Neuronal stem cell (in vitro differentiated cells): ENCODE measurements at regions not wholly inside any gene's neighbourhood (a gene's known extent, or its start where the extent isn't known, plus 50 kb on each side); places are given as distances from the start of the nearest gene placed in this dataset.

Experiments
- DNase-seq: peaks from one replicate; pipeline ENCODE4 v3.0.0-alpha.2; 2013; ENCODE audit warnings: low spot score
- H2AFZ ChIP-seq: one replicate; pipeline ENCODE4 v1.6.1; 2013; ENCODE audit warnings: mild to moderate bottlenecking, low read length, inconsistent platforms
- H2AK5ac ChIP-seq: 2 replicates; pipeline ENCODE4 v1.6.1; 2013; ENCODE audit warnings: low read depth, mild to moderate bottlenecking, inconsistent platforms, low read length, moderate library complexity, mixed read lengths
- H2BK120ac ChIP-seq: 2 replicates; pipeline ENCODE4 v1.6.1; 2013; ENCODE audit warnings: low read depth, mild to moderate bottlenecking, inconsistent platforms, low read length, moderate library complexity, mixed read lengths
- H2BK12ac ChIP-seq: one replicate; pipeline ENCODE4 v1.6.1; 2013; ENCODE audit warnings: low read length, inconsistent platforms
- H2BK15ac ChIP-seq: 2 replicates; pipeline ENCODE4 v1.6.1; 2013; ENCODE audit warnings: mild to moderate bottlenecking, low read length, inconsistent platforms, mixed read lengths
- H2BK5ac ChIP-seq: one replicate; pipeline ENCODE4 v1.6.1; 2013; ENCODE audit warnings: inconsistent platforms, mild to moderate bottlenecking, low read length, moderate library complexity
- H3K14ac ChIP-seq: one replicate; pipeline ENCODE4 v1.6.1; 2013; ENCODE audit warnings: low read length, inconsistent platforms
- H3K18ac ChIP-seq: 2 replicates; pipeline ENCODE4 v1.6.1; 2013; ENCODE audit warnings: low read length, inconsistent platforms
- H3K23ac ChIP-seq: 2 replicates; pipeline ENCODE4 v1.6.1; 2013; ENCODE audit warnings: low read depth, mild to moderate bottlenecking, mixed read lengths, low read length, inconsistent platforms; ENCODE audit not compliant: poor library complexity
- H3K27ac ChIP-seq: replicated peaks from 3 replicates; pipeline ENCODE4 v1.5.1; 2013; ENCODE audit warnings: low read length, inconsistent platforms
- H3K27me3 ChIP-seq, 3 experiments: 2 replicates each; pipeline ENCODE4 v1.6.1; 2013; ENCODE audit warnings: low read length in 3 of 3, mild to moderate bottlenecking in 2 of 3, inconsistent platforms in 1 of 3, low read depth in 1 of 3, mixed read lengths in 1 of 3, moderate library complexity in 1 of 3; ENCODE audit not compliant: control insufficient read depth in 3 of 3, insufficient read depth in 3 of 3
- H3K36me3 ChIP-seq, 2 donors: replicated peaks in 1 of 2; 2 replicates each; pipeline ENCODE4 v1.6.1; 2013; ENCODE audit warnings: low read length in 2 of 2; ENCODE audit not compliant: control insufficient read depth in 2 of 2, insufficient read depth in 2 of 2
- H3K4ac ChIP-seq: 2 replicates; pipeline ENCODE4 v1.6.1; 2013; ENCODE audit warnings: inconsistent platforms, mild to moderate bottlenecking, low read length, moderate library complexity
- H3K4me1 ChIP-seq, 2 donors: 1 replicate in 1 of 2; 2 replicates in 1 of 2; pipeline ENCODE4 v1.6.1; 2013; ENCODE audit warnings: low read length in 2 of 2, low read depth in 1 of 2; ENCODE audit not compliant: control insufficient read depth in 2 of 2, insufficient read depth in 1 of 2
- H3K4me2 ChIP-seq: one replicate; pipeline ENCODE4 v1.6.1; 2013; ENCODE audit warnings: mild to moderate bottlenecking, low read length, inconsistent platforms; ENCODE audit not compliant: insufficient read depth, poor library complexity, severe bottlenecking
- H3K4me3 ChIP-seq, 2 donors: 2 replicates each; pipeline ENCODE4 v1.5.1; 2013; ENCODE audit warnings: low read length in 2 of 2, mild to moderate bottlenecking in 2 of 2, inconsistent platforms in 1 of 2, moderate library complexity in 1 of 2
- H3K79me1 ChIP-seq: one replicate; pipeline ENCODE4 v1.6.1; 2013; ENCODE audit warnings: low read depth, mild to moderate bottlenecking, inconsistent platforms, low read length, moderate library complexity
- H3K9ac ChIP-seq: one replicate; pipeline ENCODE4 v1.6.1; 2013; ENCODE audit warnings: mild to moderate bottlenecking, low read depth, low read length, inconsistent platforms; ENCODE audit not compliant: poor library complexity
- H3K9me3 ChIP-seq, 2 donors: replicated peaks in 1 of 2; 2 replicates each; pipeline versions ENCODE3 to v1.6.1; 2013; ENCODE audit warnings: low read length in 2 of 2, mild to moderate bottlenecking in 2 of 2, inconsistent platforms in 1 of 2, low read depth in 1 of 2, mixed read lengths in 1 of 2, moderate library complexity in 1 of 2; ENCODE audit not compliant: control insufficient read depth in 2 of 2, insufficient read depth in 1 of 2
- H4K8ac ChIP-seq: one replicate; pipeline ENCODE4 v1.6.1; 2013; ENCODE audit warnings: low read depth, mild to moderate bottlenecking, inconsistent platforms, low read length, moderate library complexity
- H4K91ac ChIP-seq: one replicate; pipeline ENCODE4 v1.6.1; 2013; ENCODE audit warnings: low read length, low read depth, mild to moderate bottlenecking, inconsistent platforms; ENCODE audit not compliant: poor library complexity
- WGBS, 2 donors: extraction: QIAGEN DNeasy Blood & Tissue Kit; methylation state at CpG; one replicate each; pipeline ENCODE4 v1.1.7; 2013; ENCODE audit warnings: missing lambda C conversion rate in 2 of 2, mixed read lengths in 1 of 2; ENCODE audit not compliant: insufficient read length in 2 of 2, insufficient replicate concordance in 1 of 2; ENCODE audit errors: extremely low coverage in 2 of 2; 5-methylcytosine and 5-hydroxymethylcytosine counted together

- H2AFZ ChIP-seq: no peak overlapping the region
- H3K4me1 ChIP-seq: no peaks in the 10 kb centered on the region
- no peak overlapping the region for H3K4me3 ChIP-seq
- H2AK5ac ChIP-seq: no peak overlapping the region
- no peak overlapping the region for H2BK120ac ChIP-seq
- H3K18ac ChIP-seq: no peak overlapping the region
- H3K9ac ChIP-seq: no peak overlapping the region
- H2BK5ac ChIP-seq: no peak overlapping the region
- no peaks in the 10 kb centered on the region for H3K36me3 ChIP-seq
- no peak overlapping the region for H2BK12ac ChIP-seq
- no peak overlapping the region for H3K4ac ChIP-seq
- no peak overlapping the region for H4K8ac ChIP-seq
- H3K27me3 ChIP-seq: no peaks in the 10 kb centered on the region
- no peaks in the 10 kb centered on the region for H3K9me3 ChIP-seq
- WGBS, 2 donors: no CpG with 5 or more reads among the region's 4 CpGs
- no peaks in the 10 kb centered on the region for H3K79me1 ChIP-seq
- H3K23ac ChIP-seq: no peak overlapping the region
- H3K4me2 ChIP-seq: no peak overlapping the region
- no peak overlapping the region for H3K27ac ChIP-seq
- no peak for DNase-seq
- H3K14ac ChIP-seq: no peak overlapping the region
- H4K91ac ChIP-seq: no peak overlapping the region
- H2BK15ac ChIP-seq: no peak overlapping the region
Measured at GRCh38 chr2:67065046-67065445, 332.1 kb upstream of the ETAA1 start.

DNA sequence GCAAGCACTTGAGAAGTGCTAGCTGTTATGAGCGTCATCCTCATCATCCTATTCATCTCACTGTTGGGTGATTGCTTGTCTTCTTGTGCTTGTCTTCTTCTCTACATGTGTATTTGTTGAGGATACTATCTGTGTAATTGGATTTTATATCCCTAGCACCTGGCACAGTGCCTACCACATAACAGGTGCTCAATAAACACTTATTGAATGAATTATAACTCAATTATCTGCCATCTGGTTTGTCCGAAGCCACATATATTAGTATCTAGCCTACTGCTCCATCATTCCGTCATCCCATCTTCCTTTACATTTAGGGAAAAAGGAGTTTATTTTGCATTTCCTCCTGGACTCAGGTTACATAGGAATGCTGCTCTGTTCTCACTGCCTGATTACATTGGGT lies 330.4 kb upstream of the ETAA1 start:
- no CpG with 5 or more reads among the region's 3 CpGs for WGBS, 2 donors
- Histone ChIP-seq H2AK5ac (no peak overlapping the region), H3K79me1 (no peaks in the 10 kb centered on the region), H3K4ac (no peak overlapping the region), H4K91ac (no peak overlapping the region), H2AFZ (no peak overlapping the region), H3K4me1 (no peaks in the 10 kb centered on the region), H3K9ac (no peak overlapping the region), H4K8ac (no peak overlapping the region), H2BK15ac (no peak overlapping the region), H3K27me3 (no peaks in the 10 kb centered on the region), H3K36me3 (no peaks in the 10 kb centered on the region), H2BK5ac (no peak overlapping the region), H3K18ac (no peak overlapping the region), H3K9me3 (no peaks in the 10 kb centered on the region), H3K14ac (no peak overlapping the region), H2BK120ac (no peak overlapping the region), H2BK12ac (no peak overlapping the region), H3K4me3 (no peak overlapping the region), H3K23ac (no peak overlapping the region), H3K27ac (no peak overlapping the region), H3K4me2 (no peak overlapping the region)
- DNase-seq: no peak

DNA sequence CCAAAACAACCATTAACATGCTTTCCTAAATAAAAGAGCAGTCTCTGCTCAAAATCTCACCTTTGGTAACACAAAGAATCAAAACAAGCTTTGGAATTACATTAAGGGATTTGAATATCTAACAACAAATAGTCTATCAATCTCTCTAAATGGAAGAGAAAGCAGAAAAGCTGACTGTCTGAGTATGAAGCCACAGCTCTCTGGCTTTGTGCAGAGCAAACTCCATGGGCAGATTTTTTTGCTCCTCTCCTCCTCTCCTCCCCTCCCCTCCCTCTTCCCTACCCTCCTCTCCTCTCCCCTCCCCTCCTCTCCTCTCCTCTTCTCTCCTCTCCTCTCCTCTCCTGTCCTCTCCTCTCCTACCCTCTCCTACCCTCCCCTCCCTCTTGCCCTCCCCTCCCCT lies 329.5 kb upstream of the ETAA1 start:
- Histone ChIP-seq H2BK120ac (no peak overlapping the region), H4K8ac (no peak overlapping the region), H3K9me3 (no peaks in the 10 kb centered on the region), H3K9ac (no peak overlapping the region), H2BK12ac (no peak overlapping the region), H3K18ac (no peak overlapping the region), H2AK5ac (no peak overlapping the region), H3K27me3 (no peaks in the 10 kb centered on the region), H3K4me2 (no peak overlapping the region), H2BK15ac (no peak overlapping the region), H4K91ac (no peak overlapping the region), H3K36me3 (no peaks in the 10 kb centered on the region), H3K4ac (no peak overlapping the region), H2AFZ (no peak overlapping the region), H2BK5ac (no peak overlapping the region), H3K4me1 (no peaks in the 10 kb centered on the region), H3K79me1 (no peaks in the 10 kb centered on the region), H3K23ac (no peak overlapping the region), H3K4me3 (no peak overlapping the region), H3K14ac (no peak overlapping the region), H3K27ac (no peak overlapping the region)
- no peak for DNase-seq

- H3K18ac ChIP-seq: no peak overlapping the region
- H2BK5ac ChIP-seq: no peak overlapping the region
- no peak overlapping the region for H3K23ac ChIP-seq
- no peak overlapping the region for H2BK15ac ChIP-seq
- H2BK12ac ChIP-seq: no peak overlapping the region
- H2AK5ac ChIP-seq: no peak overlapping the region
- H2BK120ac ChIP-seq: no peak overlapping the region
- no peak overlapping the region for H3K4ac ChIP-seq
- H3K36me3 ChIP-seq: no peaks in the 10 kb centered on the region
- no CpG with 5 or more reads among the region's 1 CpG for WGBS, 2 donors
- H3K27me3 ChIP-seq: no peaks in the 10 kb centered on the region
- H3K4me2 ChIP-seq: no peak overlapping the region
- H3K9me3 ChIP-seq: no peaks in the 10 kb centered on the region
- no peak overlapping the region for H4K8ac ChIP-seq
- no peak overlapping the region for H4K91ac ChIP-seq
- no peak overlapping the region for H2AFZ ChIP-seq
- no peak for DNase-seq
- H3K14ac ChIP-seq: no peak overlapping the region
- H3K4me1 ChIP-seq: no peaks in the 10 kb centered on the region
- H3K9ac ChIP-seq: no peak overlapping the region
- no peak overlapping the region for H3K27ac ChIP-seq
- H3K79me1 ChIP-seq: no peaks in the 10 kb centered on the region
- H3K4me3 ChIP-seq: no peak overlapping the region
Measured at GRCh38 chr2:67070826-67071225, 326.3 kb upstream of the ETAA1 start.
